Endothelial cell of umbilical vein (primary cell): ENCODE measurements at regions not wholly inside any gene's neighbourhood (a gene's known extent, or its start where the extent isn't known, plus 50 kb on each side); places are given as distances from the start of the nearest gene placed in this dataset.

ENCODE experiments used
- BruUV-seq: library from RNA; stranded (reverse); fragments of 400-500 nt; replicated peaks from 2 replicates; lab custom pipeline; 2021; lab: Mats Ljungman, UMichigan
- CTCF ChIA-PET: fragments of 300-600, 350-600 bp; sonication (Branson Sonifier 250); formaldehyde crosslinking; loops from one replicate; lab custom pipeline; 2021; ENCODE audit warnings: antibody characterized with exemption, inconsistent platforms; lab: Charles Lee
- POLR2A ChIA-PET: fragments of 300-600, 350-600 bp; sonication (Branson Sonifier 250); formaldehyde crosslinking; loops from one replicate; lab custom pipeline; 2021; ENCODE audit warnings: antibody characterized with exemption, inconsistent platforms; lab: Charles Lee
- DNase-seq: peaks from one replicate; pipeline ENCODE4 v3.0.0-alpha.2; 2011; ENCODE audit warnings: low read depth, low spot score
- FAIRE-seq: peaks from 2 replicates; lab custom pipeline; 2011; peaks lifted over from hg19 to GRCh38; lab: Jason Lieb, UNC
- H2AFZ ChIP-seq: 2 replicates; pipeline ENCODE4 v1.6.0; 2012; ENCODE audit warnings: low read depth, low read length, control low read depth, inconsistent platforms
- H3K27ac ChIP-seq: 2 replicates; pipeline ENCODE4 v1.5.1; 2011; ENCODE audit warnings: low read depth, mild to moderate bottlenecking, control low read depth, low read length, moderate library complexity; ENCODE audit not compliant: insufficient read depth
- H3K27me3 ChIP-seq, 2 experiments: 2 replicates each; pipeline versions ENCODE4 v1.6.0 to v1.6.1; 2011; ENCODE audit warnings: low read length in 2 of 2, mixed read lengths in 1 of 2; ENCODE audit not compliant: control insufficient read depth in 2 of 2, insufficient read depth in 2 of 2
- H3K36me3 ChIP-seq, 2 experiments: 2 replicates in 1 of 2; 3 replicates in 1 of 2; pipeline ENCODE4 v1.5.1; 2011; ENCODE audit warnings: low read length in 2 of 2, mild to moderate bottlenecking in 1 of 2, moderate library complexity in 1 of 2; ENCODE audit not compliant: control insufficient read depth in 2 of 2, insufficient read depth in 2 of 2; ENCODE audit errors: extremely low read depth in 1 of 2
- H3K4me1 ChIP-seq: 3 replicates; pipeline ENCODE4 v1.5.1; 2011; ENCODE audit warnings: mild to moderate bottlenecking, low read length; ENCODE audit not compliant: control insufficient read depth, insufficient read depth; ENCODE audit errors: extremely low read depth
- H3K4me2 ChIP-seq: 2 replicates; pipeline ENCODE4 v1.6.1; 2011; ENCODE audit warnings: low read length, control low read depth, mixed read lengths; ENCODE audit not compliant: insufficient read depth
- H3K4me3 ChIP-seq, 3 experiments: fragments of 200-600 bp in 1 of 3; sonication (generic), shearing (Covaris generic) in 1 of 3; replicated peaks in 1 of 3; 2 replicates each; pipeline ENCODE4 v1.5.1; 2011 to 2016; ENCODE audit warnings: control low read depth in 3 of 3, low read length in 3 of 3, mild to moderate bottlenecking in 2 of 3, inconsistent platforms in 1 of 3, low read depth in 1 of 3, moderate library complexity in 1 of 3; ENCODE audit not compliant: insufficient read depth in 1 of 3
- H3K79me2 ChIP-seq: 2 replicates; pipeline ENCODE4 v1.6.0; 2012; ENCODE audit warnings: low read length, inconsistent platforms; ENCODE audit not compliant: control insufficient read depth, insufficient read depth
- H3K9ac ChIP-seq: replicated peaks from 2 replicates; pipeline ENCODE3; 2011; ENCODE audit warnings: low read length, control low read depth; ENCODE audit not compliant: insufficient read depth; ENCODE audit errors: extremely low read depth
- H3K9me1 ChIP-seq: replicated peaks from 3 replicates; pipeline ENCODE4 v1.6.0; 2011; ENCODE audit warnings: mild to moderate bottlenecking, low read length; ENCODE audit not compliant: control insufficient read depth, insufficient read depth; ENCODE audit errors: extremely low read depth
- H3K9me3 ChIP-seq: replicated peaks from 2 replicates; pipeline ENCODE4 v1.5.1; 2012; ENCODE audit warnings: low read length, inconsistent platforms; ENCODE audit not compliant: control insufficient read depth, insufficient read depth
- H4K20me1 ChIP-seq: replicated peaks from 2 replicates; pipeline ENCODE3; 2011; ENCODE audit warnings: mild to moderate bottlenecking, low read length; ENCODE audit not compliant: control insufficient read depth, insufficient read depth; ENCODE audit errors: extremely low read depth
- CTCF ChIP-seq, 2 donors: IDR thresholded peaks; 1 replicate in 1 of 2; 2 replicates in 1 of 2; pipeline ENCODE4 v1.5.1; 2011; ENCODE audit warnings: low read length in 2 of 2, mild to moderate bottlenecking in 2 of 2, moderate library complexity in 2 of 2, control low read depth in 1 of 2, inconsistent platforms in 1 of 2, low read depth in 1 of 2; ENCODE audit not compliant: insufficient read depth in 1 of 2; ENCODE audit errors: extremely low read depth in 1 of 2
- EZH2 ChIP-seq: IDR thresholded peaks from 2 replicates; pipeline ENCODE4 v1.6.1; 2012; ENCODE audit warnings: borderline replicate concordance, low read depth, mild to moderate bottlenecking, moderate library complexity, low read length, inconsistent platforms; ENCODE audit not compliant: severe bottlenecking
- FOS ChIP-seq: IDR thresholded peaks from 2 replicates; pipeline ENCODE4 v1.6.1; 2011; ENCODE audit warnings: mild to moderate bottlenecking, low read length, moderate library complexity, borderline replicate concordance; ENCODE audit not compliant: insufficient read depth
- GATA2 ChIP-seq: IDR thresholded peaks from 2 replicates; pipeline ENCODE4 v1.7.0; 2011; ENCODE audit warnings: low read depth, mild to moderate bottlenecking, moderate library complexity, mixed read lengths, low read length; ENCODE audit not compliant: insufficient read length, insufficient read depth
- JUN ChIP-seq: IDR thresholded peaks from 2 replicates; pipeline ENCODE4 v1.6.1; 2011; ENCODE audit warnings: borderline replicate concordance, low read depth; ENCODE audit not compliant: insufficient read length, insufficient read depth
- MAX ChIP-seq: IDR thresholded peaks from 2 replicates; pipeline ENCODE4 v1.6.1; 2011; ENCODE audit not compliant: insufficient read depth, insufficient read length
- MYC ChIP-seq: IDR thresholded peaks from one replicate; pipeline ENCODE4 v1.6.1; 2011; ENCODE audit warnings: mild to moderate bottlenecking, low read depth, low read length
- POLR2A ChIP-seq: IDR thresholded peaks from 2 replicates; pipeline ENCODE4 v1.6.1; 2012; ENCODE audit warnings: low read depth, mild to moderate bottlenecking, control low read depth, low read length
- POLR2AphosphoS5 ChIP-seq: IDR thresholded peaks from 2 replicates; pipeline ENCODE4 v1.6.1; 2012; ENCODE audit warnings: low read depth, mild to moderate bottlenecking, control low read depth, low read length, moderate library complexity; ENCODE audit not compliant: insufficient read depth
- dilution Hi-C: fragments of 300-500 bp; cut with MboI; formaldehyde crosslinking; loops from one replicate; pipeline ENCODE4 v1.15.0; 2019; ENCODE audit warnings: low sequenced_read_pairs; ENCODE audit not compliant: extremely low pct_ligation_motif_present
- intact Hi-C: fragments of 100-400 bp; cut with micrococcal nuclease; formaldehyde crosslinking; loops from one replicate; pipeline ENCODE4 v1.10.0; 2022

- Histone ChIP-seq H3K36me3 (no peaks in the 10 kb centered on the region), H2AFZ (no peak overlapping the region), H3K27me3 (no peaks in the 10 kb centered on the region), H3K9me3 (no peaks in the 10 kb centered on the region), H3K4me2 (no peak overlapping the region), H3K4me1 (peaks cover 22% of the 10 kb centered on the region), H3K27ac (no peak overlapping the region), H3K79me2 (no peaks in the 10 kb centered on the region), H3K9me1 (no peaks in the 10 kb centered on the region), H4K20me1 (no peaks in the 10 kb centered on the region), H3K9ac (no peak overlapping the region), H3K4me3 (no peak overlapping the region)
- no TSS peak for BruUV-seq
- intact Hi-C loops, result loop anchor here (2.0 kb wide), 1 partner anchor 35 kb away; no protein-coding TSS in a partner anchor
- ChIA-PET CTCF (no interaction called here), POLR2A (no interaction called here)
- TF ChIP-seq GATA2 (no peak), CTCF (IDR thresholded peaks at IDR 0.05; ENCODE audit: extremely low read depth in 1 of 2, insufficient read depth in 1 of 2, low read depth in 1 of 2, low read length in 2 of 2) (no peak), POLR2AphosphoS5 (no peak), EZH2 (no peak), MYC (no peak), JUN (no peak), FOS (no peak), POLR2A (no peak), MAX (no peak)
- dilution Hi-C loops, result no loop called here
- FAIRE-seq (no peak), DNase-seq (no peak)
Measured at GRCh38 chr1:235013512-235013911, 115.1 kb downstream of the TOMM20 start.
